K562 (cell line): ENCODE measurements at regions not wholly inside any gene's neighbourhood (a gene's known extent, or its start where the extent isn't known, plus 50 kb on each side); places are given as distances from the start of the nearest gene placed in this dataset.

ENCODE experiments used
- ATAC-seq: fragments of 200-7000 bp; cut with Tn5 transposase; 3 replicates; pipeline ENCODE4 v1.9.1; 2020; ENCODE audit warnings: moderate library complexity
- BruUV-seq: library from RNA; stranded (reverse); fragments of 400-500 nt; replicated peaks from 2 replicates; lab custom pipeline; 2021; lab: Mats Ljungman, UMichigan
- CTCF ChIA-PET: fragments of 300-600 bp; formaldehyde crosslinking; extraction: SDS; loops from one replicate; lab custom pipeline; 2021; ENCODE audit warnings: low intra/inter-chr PET ratio; lab: Yijun Ruan, JAX
- POLR2A ChIA-PET: fragments of 300-600, 350-650 bp; sonication (Branson Sonifier 250); formaldehyde crosslinking; extraction: SDS; loops from one replicate; lab custom pipeline; 2021; ENCODE audit warnings: antibody characterized with exemption, inconsistent platforms; lab: Yijun Ruan, JAX
- DNase-seq, 4 experiments: peaks; one replicate each; pipeline versions ENCODE4 v3.0.0 to v3.0.0-alpha.2; 2011 to 2018; ENCODE audit warnings: low spot score in 3 of 4, mixed read lengths in 3 of 4; ENCODE audit errors: extremely low read depth in 1 of 4
- FAIRE-seq: peaks from 2 replicates; lab custom pipeline; 2011; peaks lifted over from hg19 to GRCh38; lab: Jason Lieb, UNC
- H2AFZ ChIP-seq: 2 replicates; pipeline ENCODE4 v1.6.0; 2011; ENCODE audit warnings: low read depth, low read length, control low read depth, inconsistent platforms
- H3K27ac ChIP-seq: fragments of 200-600 bp; 3 replicates; pipeline ENCODE4 v1.8.0; 2011; ENCODE audit warnings: low read depth, mild to moderate bottlenecking, control low read depth, inconsistent platforms, low read length, moderate library complexity, mixed read lengths; ENCODE audit errors: extremely low read depth
- H3K27me3 ChIP-seq, 2 experiments: fragments of 300-600 bp in 1 of 2; 2 replicates in 1 of 2; 3 replicates in 1 of 2; pipeline versions ENCODE4 v1.6.0 to v1.8.0; 2011; ENCODE audit warnings: inconsistent platforms in 2 of 2, low read length in 2 of 2, mild to moderate bottlenecking in 1 of 2, mixed read lengths in 1 of 2, moderate library complexity in 1 of 2; ENCODE audit not compliant: control insufficient read depth in 2 of 2, insufficient read depth in 2 of 2
- H3K36me3 ChIP-seq: fragments of 300-600 bp; 3 replicates; pipeline ENCODE4 v1.8.0; 2011; ENCODE audit warnings: mild to moderate bottlenecking, low read length, inconsistent platforms; ENCODE audit not compliant: control insufficient read depth, insufficient read depth
- H3K4me1 ChIP-seq, 2 experiments: fragments of 200-600 bp in 1 of 2; replicated peaks in 1 of 2; 2 replicates in 1 of 2; 3 replicates in 1 of 2; pipeline versions ENCODE4 v1.5.1 to v1.8.0; 2011; ENCODE audit warnings: inconsistent platforms in 2 of 2, low read length in 2 of 2, mild to moderate bottlenecking in 1 of 2, mixed read lengths in 1 of 2, moderate library complexity in 1 of 2; ENCODE audit not compliant: control insufficient read depth in 2 of 2, insufficient read depth in 2 of 2
- H3K4me2 ChIP-seq: 2 replicates; pipeline ENCODE4 v1.6.1; 2011; ENCODE audit warnings: low read length, control low read depth, inconsistent platforms, mixed read lengths; ENCODE audit not compliant: insufficient read depth
- H3K4me3 ChIP-seq: fragments of 200-600 bp; sonication (generic), shearing (Covaris generic); 2 replicates; pipeline ENCODE4 v1.5.1; 2016; ENCODE audit warnings: control low read depth, inconsistent platforms
- H3K79me2 ChIP-seq: fragments of 200-600 bp; 3 replicates; pipeline ENCODE4 v1.8.0; 2011; ENCODE audit warnings: low read length, inconsistent platforms; ENCODE audit not compliant: control insufficient read depth, insufficient read depth
- H3K9ac ChIP-seq, 2 experiments: 2 replicates each; pipeline versions ENCODE4 v1.6.0 to v1.6.1; 2011; ENCODE audit warnings: low read depth in 2 of 2, low read length in 2 of 2, control low read depth in 1 of 2, inconsistent platforms in 1 of 2, mild to moderate bottlenecking in 1 of 2, mixed read lengths in 1 of 2; ENCODE audit not compliant: insufficient read depth in 1 of 2
- H3K9me1 ChIP-seq: one replicate; pipeline ENCODE4 v1.6.0; 2011; ENCODE audit warnings: inconsistent platforms, mild to moderate bottlenecking, low read length, moderate library complexity; ENCODE audit not compliant: control insufficient read depth, insufficient read depth
- H3K9me3 ChIP-seq: replicated peaks from 2 replicates; pipeline ENCODE4 v1.5.1; 2011; ENCODE audit warnings: low read depth, low read length, inconsistent platforms; ENCODE audit not compliant: control insufficient read depth, insufficient read depth
- H4K20me1 ChIP-seq: replicated peaks from 2 replicates; pipeline ENCODE4 v1.6.1; 2011; ENCODE audit warnings: low read length, inconsistent platforms, mixed read lengths; ENCODE audit not compliant: control insufficient read depth, insufficient read depth
- CBX8 ChIP-seq: fragments of 200-600 bp; sonication (generic); IDR thresholded peaks from 2 replicates; pipeline ENCODE4 v1.6.1; 2012; ENCODE audit warnings: borderline replicate concordance, mixed run types, low read depth, mild to moderate bottlenecking, moderate library complexity, mixed read lengths, low read length, control low read depth, inconsistent platforms; ENCODE audit not compliant: poor library complexity, severe bottlenecking; ENCODE audit errors: extremely low read depth
- CREB1 ChIP-seq, 2 experiments: sonication (generic) in 1 of 2; formaldehyde crosslinking in 1 of 2; IDR thresholded peaks; 2 replicates each; pipeline versions ENCODE4 v1.6.1 to v1.8.0; 2012 to 2022; ENCODE audit warnings: inconsistent platforms in 1 of 2, mild to moderate bottlenecking in 1 of 2, missing genetic modification reagents in 1 of 2, moderate library complexity in 1 of 2
- DDX20 ChIP-seq: fragments of 450-650 bp; IDR thresholded peaks from 2 replicates; pipeline ENCODE4 v1.6.1; 2016; ENCODE audit warnings: missing genetic modification characterization, low read depth, mild to moderate bottlenecking, missing compliant biosample characterization, moderate library complexity
- GABPB2 ChIP-seq: fragments of 250-450 bp; sonication (Bioruptor Pico); conservative IDR thresholded peaks from 2 replicates; pipeline ENCODE4 v1.5.1; 2021; ENCODE audit warnings: mild to moderate bottlenecking
- JUN ChIP-seq, 2 experiments: sonication (generic) in 1 of 2; formaldehyde crosslinking in 1 of 2; IDR thresholded peaks; 2 replicates each; pipeline versions ENCODE4 v1.6.1 to v1.8.0; 2012 to 2022; ENCODE audit warnings: borderline replicate concordance in 2 of 2, mild to moderate bottlenecking in 2 of 2, improper control_type of control experiment in 1 of 2, low read depth in 1 of 2, low read length in 1 of 2, missing genetic modification reagents in 1 of 2
- MECOM ChIP-seq: fragments of 250-450 bp; sonication (Bioruptor Pico); IDR thresholded peaks from 2 replicates; pipeline ENCODE4 v1.8.0; 2022; ENCODE audit warnings: inconsistent platforms
- NFRKB ChIP-seq: fragments of 450-650 bp; IDR thresholded peaks from 2 replicates; pipeline ENCODE4 v1.6.1; 2016; ENCODE audit warnings: low read depth
- NUFIP1 ChIP-seq: fragments of 450-650 bp; IDR thresholded peaks from 2 replicates; pipeline ENCODE4 v1.6.1; 2018; ENCODE audit not compliant: partially characterized antibody
- SIN3A ChIP-seq, 2 experiments: fragments of 150-350 bp in 1 of 2; IDR thresholded peaks; 2 replicates each; pipeline ENCODE4 v1.6.1; 2011 to 2016; ENCODE audit warnings: borderline replicate concordance in 2 of 2, low read depth in 2 of 2, low read length in 2 of 2, mild to moderate bottlenecking in 2 of 2, moderate library complexity in 2 of 2; ENCODE audit not compliant: control insufficient read depth in 1 of 2
- SMARCC2 ChIP-seq: fragments of 450-650 bp; IDR thresholded peaks from 2 replicates; pipeline ENCODE4 v1.6.1; 2017; ENCODE audit warnings: antibody characterized with exemption, moderate library complexity, mild to moderate bottlenecking, low read depth
- TARDBP ChIP-seq: fragments of 450-650 bp; IDR thresholded peaks from 2 replicates; pipeline ENCODE4 v1.6.1; 2016
- TGIF2 ChIP-seq: sonication (generic); formaldehyde crosslinking; IDR thresholded peaks from 2 replicates; pipeline ENCODE4 v1.8.1; 2022; ENCODE audit warnings: mild to moderate bottlenecking, missing genetic modification reagents, moderate library complexity
- ZNF165 ChIP-seq: fragments of 250-450 bp; sonication (Bioruptor Pico); IDR thresholded peaks from 2 replicates; pipeline ENCODE4 v1.4.0; 2020; ENCODE audit warnings: borderline replicate concordance
- WGBS: fragments of 100-300 bp; shearing (Covaris generic); methylation state at CpG from one replicate; pipeline ENCODE4 v1.1.6; 2016; ENCODE audit warnings: low coverage, mixed read lengths; ENCODE audit not compliant: insufficient coverage; ENCODE audit errors: missing lambda C conversion rate; 5-methylcytosine and 5-hydroxymethylcytosine counted together
- in situ Hi-C: fragments of 300-500 bp; cut with MboI; formaldehyde crosslinking; loops from 4 replicates; pipeline ENCODE4 v1.15.0; 2018; ENCODE audit warnings: inconsistent platforms, mixed read lengths
- intact Hi-C: fragments of 100-400 bp; cut with micrococcal nuclease; formaldehyde crosslinking; loops from 2 replicates; pipeline ENCODE4 v1.14.2; 2022
- TF ChIP-seq, protein P1 (sequence below): fragments of 250-450 bp; sonication (Bioruptor Pico); IDR thresholded peaks from 2 replicates; pipeline ENCODE4 v1.5.0; 2021; ENCODE audit warnings: mild to moderate bottlenecking, borderline replicate concordance
- TF ChIP-seq, protein P2 (sequence below): fragments of 250-450 bp; sonication (Bioruptor Pico); IDR thresholded peaks from 2 replicates; pipeline ENCODE4 v1.4.0; 2020; ENCODE audit warnings: mild to moderate bottlenecking

DNA sequence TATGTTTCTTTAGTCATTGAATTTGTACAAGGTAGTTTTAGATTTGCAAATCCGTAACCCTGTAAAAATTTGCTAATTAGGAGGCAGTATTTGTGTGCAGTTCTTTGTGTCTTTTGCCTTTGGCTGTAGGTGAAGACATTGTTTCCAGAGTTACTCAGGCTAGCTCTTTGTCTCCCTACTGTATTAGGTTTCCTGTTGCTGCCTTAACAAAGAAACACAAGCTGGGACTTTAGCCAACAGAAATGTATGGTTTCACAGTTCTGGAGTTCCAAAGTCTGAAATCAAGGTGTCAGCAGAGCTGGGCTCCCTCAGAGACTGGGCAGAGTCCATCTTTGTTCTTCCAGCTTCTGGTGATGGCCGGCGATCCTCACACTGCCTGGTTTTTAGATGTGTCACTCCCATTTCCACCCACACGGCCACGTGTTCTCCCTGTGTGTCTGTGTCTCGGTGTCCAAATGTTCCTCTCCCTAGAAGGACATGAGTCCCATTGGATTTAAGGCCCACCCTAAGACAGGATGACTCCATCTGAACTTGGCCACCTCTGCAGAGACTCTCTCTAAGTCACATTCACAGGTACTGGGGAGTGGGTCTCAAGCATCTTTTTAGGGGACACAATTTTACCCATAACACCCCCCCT is 309.7 kb downstream of the GALR1 start:
- 2% methylated on average over 3 of the region's 6 CpGs for WGBS

DNA sequence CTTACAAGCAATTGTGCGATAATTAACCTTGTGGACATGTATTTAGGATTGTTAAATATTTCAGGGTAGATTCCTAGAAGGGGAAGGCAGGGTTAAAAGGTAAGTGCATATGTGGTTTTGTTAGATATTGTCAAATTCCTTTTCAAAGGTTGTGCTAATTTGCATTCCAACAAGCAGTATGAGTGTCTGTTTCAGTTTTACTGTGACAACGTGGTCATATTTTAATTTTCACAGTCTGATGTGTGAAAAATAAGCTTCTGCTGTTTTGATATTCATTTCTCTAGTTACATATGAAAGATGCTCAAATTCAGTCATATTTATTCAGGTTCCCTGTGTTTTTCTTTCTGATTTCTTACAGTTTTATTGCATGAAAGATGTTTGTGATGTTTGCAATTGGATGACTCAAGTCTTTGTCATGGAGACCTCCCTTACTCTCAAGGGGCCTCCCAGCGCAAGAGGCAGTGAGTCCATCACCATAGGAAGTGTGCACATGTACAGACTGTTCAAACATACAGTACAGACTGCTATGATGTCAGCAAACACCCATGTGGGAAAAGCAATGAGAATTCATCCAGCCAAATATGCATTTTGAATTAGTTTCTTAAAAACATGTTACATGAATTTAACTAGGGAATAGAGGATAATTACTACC is 310.8 kb downstream of the GALR1 start:
- no peak for FAIRE-seq
- TF ChIP-seq, protein P1, sequence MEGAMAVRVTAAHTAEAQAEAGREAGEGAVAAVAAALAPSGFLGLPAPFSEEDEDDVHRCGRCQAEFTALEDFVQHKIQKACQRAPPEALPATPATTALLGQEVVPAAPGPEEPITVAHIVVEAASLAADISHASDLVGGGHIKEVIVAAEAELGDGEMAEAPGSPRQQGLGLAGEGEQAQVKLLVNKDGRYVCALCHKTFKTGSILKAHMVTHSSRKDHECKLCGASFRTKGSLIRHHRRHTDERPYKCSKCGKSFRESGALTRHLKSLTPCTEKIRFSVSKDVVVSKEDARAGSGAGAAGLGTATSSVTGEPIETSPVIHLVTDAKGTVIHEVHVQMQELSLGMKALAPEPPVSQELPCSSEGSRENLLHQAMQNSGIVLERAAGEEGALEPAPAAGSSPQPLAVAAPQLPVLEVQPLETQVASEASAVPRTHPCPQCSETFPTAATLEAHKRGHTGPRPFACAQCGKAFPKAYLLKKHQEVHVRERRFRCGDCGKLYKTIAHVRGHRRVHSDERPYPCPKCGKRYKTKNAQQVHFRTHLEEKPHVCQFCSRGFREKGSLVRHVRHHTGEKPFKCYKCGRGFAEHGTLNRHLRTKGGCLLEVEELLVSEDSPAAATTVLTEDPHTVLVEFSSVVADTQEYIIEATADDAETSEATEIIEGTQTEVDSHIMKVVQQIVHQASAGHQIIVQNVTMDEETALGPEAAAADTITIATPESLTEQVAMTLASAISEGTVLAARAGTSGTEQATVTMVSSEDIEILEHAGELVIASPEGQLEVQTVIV (CRISPR knock-in tag) = no peak
- TF ChIP-seq DDX20 (no peak), CREB1 (IDR thresholded peaks at IDR 0.05) (no peak), CREB1 (CRISPR knock-in tag; IDR thresholded peaks at IDR 0.05) (no peak), CBX8 (no peak)
- TF ChIP-seq, protein P2, sequence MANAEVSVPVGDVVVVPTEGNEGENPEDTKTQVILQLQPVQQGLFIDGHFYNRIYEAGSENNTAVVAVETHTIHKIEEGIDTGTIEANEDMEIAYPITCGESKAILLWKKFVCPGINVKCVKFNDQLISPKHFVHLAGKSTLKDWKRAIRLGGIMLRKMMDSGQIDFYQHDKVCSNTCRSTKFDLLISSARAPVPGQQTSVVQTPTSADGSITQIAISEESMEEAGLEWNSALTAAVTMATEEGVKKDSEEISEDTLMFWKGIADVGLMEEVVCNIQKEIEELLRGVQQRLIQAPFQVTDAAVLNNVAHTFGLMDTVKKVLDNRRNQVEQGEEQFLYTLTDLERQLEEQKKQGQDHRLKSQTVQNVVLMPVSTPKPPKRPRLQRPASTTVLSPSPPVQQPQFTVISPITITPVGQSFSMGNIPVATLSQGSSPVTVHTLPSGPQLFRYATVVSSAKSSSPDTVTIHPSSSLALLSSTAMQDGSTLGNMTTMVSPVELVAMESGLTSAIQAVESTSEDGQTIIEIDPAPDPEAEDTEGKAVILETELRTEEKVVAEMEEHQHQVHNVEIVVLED (CRISPR knock-in tag) = no peak

More for the DNA sequence above, 309.7 kb downstream of the GALR1 start:
- TF ChIP-seq NUFIP1 (no peak), SIN3A (IDR thresholded peaks at IDR 0.05; ENCODE audit: borderline replicate concordance in 2 of 2, control insufficient read depth in 1 of 2, low read depth in 2 of 2, low read length in 2 of 2) (no peak), SMARCC2 (no peak), TARDBP (no peak), TGIF2 (CRISPR knock-in tag) (no peak), JUN (IDR thresholded peaks at IDR 0.05; ENCODE audit: borderline replicate concordance, low read depth, low read length) (no peak), JUN (CRISPR knock-in tag; IDR thresholded peaks at IDR 0.05; ENCODE audit: borderline replicate concordance) (no peak), NFRKB (no peak), GABPB2 (no peak), MECOM (CRISPR knock-in tag) (no peak), ZNF165 (CRISPR knock-in tag) (no peak)
- H3K27ac ChIP-seq = no peak overlapping the region
- DNase-seq (no peak), FAIRE-seq (no peak), ATAC-seq (no peak)
- no peaks in the 10 kb centered on the region for H3K79me2 ChIP-seq
- CTCF ChIA-PET = no interaction called here
- no peaks in the 10 kb centered on the region for H4K20me1 ChIP-seq
- in situ Hi-C loops (no loop called here), intact Hi-C loops (no loop called here)
- H3K36me3 ChIP-seq = no peaks in the 10 kb centered on the region
- POLR2A ChIA-PET = no interaction called here
- H3K4me2 ChIP-seq = no peak overlapping the region
- no peaks in the 10 kb centered on the region for H3K4me1 ChIP-seq
- H3K4me3 ChIP-seq = no peak overlapping the region
- no TSS peak for BruUV-seq
- H3K9me3 ChIP-seq = no peaks in the 10 kb centered on the region
- no peaks in the 10 kb centered on the region for H3K27me3 ChIP-seq
- no peak overlapping the region for H2AFZ ChIP-seq
- H3K9me1 ChIP-seq = no peaks in the 10 kb centered on the region
- no peak overlapping the region for H3K9ac ChIP-seq

More for the DNA sequence above, 310.8 kb downstream of the GALR1 start:
- Histone ChIP-seq H3K4me2 (no peak overlapping the region), H3K4me3 (no peak overlapping the region), H3K9ac (no peak overlapping the region), H3K4me1 (no peaks in the 10 kb centered on the region), H3K27ac (no peak overlapping the region), H3K27me3 (no peaks in the 10 kb centered on the region), H3K36me3 (no peaks in the 10 kb centered on the region), H4K20me1 (no peaks in the 10 kb centered on the region), H2AFZ (no peak overlapping the region), H3K9me3 (no peaks in the 10 kb centered on the region), H3K79me2 (no peaks in the 10 kb centered on the region), H3K9me1 (no peaks in the 10 kb centered on the region)
- POLR2A ChIA-PET = no interaction called here
- BruUV-seq = no TSS peak
- intact Hi-C loops = no loop called here
- CTCF ChIA-PET = no interaction called here
- 3% methylated on average over 3 of the region's 3 CpGs for WGBS
- ATAC-seq = no peak
- no peak for DNase-seq
- in situ Hi-C loops = no loop called here
